GM19043 (cell line): ENCODE measurements at regions not wholly inside any gene's neighbourhood (a gene's known extent, or its start where the extent isn't known, plus 50 kb on each side); places are given as distances from the start of the nearest gene placed in this dataset.
"Not testable (repeated sequence)": the region's sequence is repeated elsewhere in the genome, so short reads cannot be mapped to it uniquely, and the experiment has no call there.

Experiments
- ATAC-seq: cut with Tn5 transposase; IDR thresholded peaks from one replicate; pipeline ENCODE4 v1.9.1; 2021; ENCODE audit warnings: low read depth; ENCODE audit not compliant: unreplicated experiment

GRCh38 chr3:18195836-18196235 is 229.3 kb downstream of the SATB1 start:
- ATAC-seq = no peak

GRCh38 chr3:18194431-18194830 is 230.7 kb downstream of the SATB1 start:
- no peak for ATAC-seq

- ATAC-seq = no peak
These were observed 234.5 kb downstream of the SATB1 start for GRCh38 chr3:18190646-18191045.

- no peak for ATAC-seq
These were observed 235.7 kb downstream of the SATB1 start for GRCh38 chr3:18189282-18190050.

- ATAC-seq = no peak
These were observed 236.6 kb downstream of the SATB1 start for GRCh38 chr3:18188491-18188890.

- no peak for ATAC-seq
These were observed 239.5 kb downstream of the SATB1 start for GRCh38 chr3:18185624-18186023.

- not testable (repeated sequence) for ATAC-seq
These were observed 242.2 kb downstream of the SATB1 start for GRCh38 chr3:18182923-18183322.

GRCh38 chr3:18179521-18179920 is 245.6 kb downstream of the SATB1 start:
- no peak for ATAC-seq

GRCh38 chr3:18177271-18177670 is 247.9 kb downstream of the SATB1 start:
- ATAC-seq = no peak

- not testable (repeated sequence) for ATAC-seq
These were observed 251.2 kb downstream of the SATB1 start for GRCh38 chr3:18173891-18174290.

GRCh38 chr3:18159681-18160080 is 265.5 kb downstream of the SATB1 start:
- ATAC-seq = no peak

- ATAC-seq = no peak
These were observed 271.5 kb downstream of the SATB1 start for GRCh38 chr3:18153571-18154173.

- no peak for ATAC-seq
These were observed 273.9 kb downstream of the SATB1 start for GRCh38 chr3:18151199-18151598.

GRCh38 chr3:18149935-18150334 is 275.2 kb downstream of the SATB1 start:
- ATAC-seq = no peak

- ATAC-seq = no peak
These were observed 275.8 kb downstream of the SATB1 start for GRCh38 chr3:18149386-18149785.

- ATAC-seq = no peak
These were observed 280.6 kb downstream of the SATB1 start for GRCh38 chr3:18144571-18144970.

GRCh38 chr3:18143258-18143780 is 281.8 kb downstream of the SATB1 start:
- no peak for ATAC-seq

- ATAC-seq = no peak
These were observed 287.2 kb downstream of the SATB1 start for GRCh38 chr3:18137958-18138357.

- ATAC-seq = no peak
These were observed 289.9 kb downstream of the SATB1 start for GRCh38 chr3:18135060-18135814.

GRCh38 chr3:18134386-18135059 is 290.6 kb downstream of the SATB1 start:
- ATAC-seq = no peak

GRCh38 chr3:18132991-18133390 is 292.1 kb downstream of the SATB1 start:
- no peak for ATAC-seq
